Ammon's horn (tissue), 1 donor: ENCODE measurements at regions not wholly inside any gene's neighbourhood (a gene's known extent, or its start where the extent isn't known, plus 50 kb on each side); places are given as distances from the start of the nearest gene placed in this dataset.

Source experiments
- DNase-seq: peaks from one replicate; pipeline ENCODE4 v3.0.0-alpha.2; 2016; ENCODE audit warnings: low spot score

GRCh38 chr12:113684908-113685782 is 213.5 kb upstream of the LHX5 start:
- peak; percentile 48 for DNase-seq

GRCh38 chr12:113684053-113684907 is 212.6 kb upstream of the LHX5 start:
- no peak for DNase-seq

DNA sequence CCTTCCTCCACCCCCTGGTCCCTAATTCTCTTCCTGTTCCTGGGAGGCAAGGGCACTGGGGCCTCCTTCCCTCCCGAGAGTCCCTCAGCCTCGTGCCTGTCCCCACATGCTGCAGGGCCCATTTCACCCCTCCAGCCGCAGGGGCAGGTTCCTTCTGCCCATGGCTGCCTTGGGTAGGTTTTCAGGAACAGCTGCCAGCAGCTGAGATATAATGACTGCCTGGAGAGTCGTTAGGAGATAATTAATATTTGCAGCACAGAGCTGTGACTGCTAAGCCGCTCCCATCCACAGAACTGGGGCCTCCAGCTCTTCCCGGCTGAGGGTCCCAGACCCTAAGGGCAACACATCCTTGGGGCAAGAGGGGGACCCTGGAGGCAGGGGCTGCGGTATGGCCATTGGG is 211.9 kb upstream of the LHX5 start:
- DNase-seq, result no peak

GRCh38 chr12:113680868-113681267 is 209.2 kb upstream of the LHX5 start:
- no peak for DNase-seq

GRCh38 chr12:113678223-113679119 is 206.8 kb upstream of the LHX5 start:
- DNase-seq, result no peak

- DNase-seq, result no peak
Observed at GRCh38 chr12:113676547-113676946, 204.9 kb upstream of the LHX5 start.

- no peak for DNase-seq
Observed at GRCh38 chr12:113676117-113676516, 204.4 kb upstream of the LHX5 start.

- DNase-seq, result no peak
Observed at GRCh38 chr12:113674996-113675395, 203.3 kb upstream of the LHX5 start.

DNA sequence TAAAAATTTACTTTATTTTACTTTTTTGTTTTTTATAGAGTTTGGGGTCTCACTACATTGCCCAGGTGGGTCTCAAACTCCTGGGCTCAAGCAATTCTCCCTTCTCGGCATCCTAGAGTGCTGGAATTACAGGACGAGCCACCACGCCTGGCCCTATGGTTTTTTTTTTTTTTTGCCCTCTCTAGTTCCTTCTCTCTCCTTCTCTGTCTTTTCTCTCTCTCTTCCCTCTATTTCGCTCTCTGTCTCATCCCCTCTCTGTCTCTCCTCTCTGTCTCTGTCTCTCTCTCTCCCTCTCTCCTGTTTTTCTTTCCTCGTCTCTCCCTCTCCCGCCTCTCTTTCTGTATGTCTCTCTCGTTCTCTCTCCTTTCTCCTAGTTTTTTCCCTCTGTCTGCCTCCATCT is 202.6 kb upstream of the LHX5 start:
- no peak for DNase-seq

DNA sequence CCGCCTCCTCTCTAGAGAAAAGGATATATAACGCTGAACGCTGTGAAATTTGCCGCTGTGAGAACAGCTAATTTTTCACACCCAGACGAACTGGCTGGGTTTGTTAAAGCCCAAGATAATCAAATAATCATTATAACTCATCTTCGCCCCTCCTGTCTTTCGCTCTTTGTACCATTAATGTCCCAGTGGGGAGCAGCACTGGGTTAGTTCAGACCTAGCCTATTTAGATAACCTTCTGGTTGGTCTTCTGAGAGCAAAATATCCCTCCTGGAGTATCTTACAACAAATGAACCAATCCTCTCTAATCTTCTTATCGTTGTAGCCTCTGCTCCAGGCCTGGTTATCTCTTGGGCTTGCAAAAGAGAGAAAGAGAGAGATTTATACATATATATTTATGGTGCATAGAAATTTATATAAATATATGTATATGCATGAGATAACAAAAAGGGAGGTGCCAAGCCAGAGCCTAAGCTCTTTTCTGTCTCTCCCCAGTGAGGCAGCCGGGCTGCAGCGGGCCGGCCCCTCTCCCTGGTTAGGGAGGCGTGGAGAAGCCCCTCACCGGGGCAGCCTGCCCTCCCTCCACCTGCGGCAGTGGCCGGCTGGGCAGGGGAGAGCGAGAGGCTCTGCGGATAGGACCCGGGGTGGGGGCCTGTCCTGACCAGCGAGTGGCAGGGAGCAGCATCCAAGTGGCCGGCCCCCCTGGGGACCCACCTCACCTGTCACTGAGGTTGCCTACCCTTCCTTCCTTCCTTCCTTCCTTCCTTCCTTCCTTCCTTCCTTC is 202.0 kb upstream of the LHX5 start:
- DNase-seq, result no peak

DNA sequence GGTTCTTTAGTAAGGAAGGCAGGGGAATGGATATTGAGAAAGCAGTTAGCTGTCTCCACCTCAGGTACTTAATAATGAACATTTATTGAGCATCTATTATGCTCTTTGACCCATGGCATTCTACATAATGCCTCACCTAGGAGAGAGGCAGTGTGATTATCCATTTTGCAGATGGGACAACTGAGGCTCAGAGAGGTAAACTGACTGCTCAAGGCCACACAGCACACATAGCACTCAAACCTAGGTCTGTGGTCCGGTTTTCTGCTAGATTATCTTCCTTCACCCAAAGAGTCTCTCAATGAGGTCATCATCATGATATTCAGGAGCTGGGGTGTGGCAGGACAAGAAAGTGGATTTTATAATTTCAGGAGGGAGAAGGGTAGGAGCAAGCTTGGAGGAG is 199.1 kb upstream of the LHX5 start:
- DNase-seq, result no peak

GRCh38 chr12:113667676-113668356 is 196.1 kb upstream of the LHX5 start:
- DNase-seq, result no peak

- DNase-seq, result no peak
Observed at GRCh38 chr12:113667095-113667494, 195.4 kb upstream of the LHX5 start.

DNA sequence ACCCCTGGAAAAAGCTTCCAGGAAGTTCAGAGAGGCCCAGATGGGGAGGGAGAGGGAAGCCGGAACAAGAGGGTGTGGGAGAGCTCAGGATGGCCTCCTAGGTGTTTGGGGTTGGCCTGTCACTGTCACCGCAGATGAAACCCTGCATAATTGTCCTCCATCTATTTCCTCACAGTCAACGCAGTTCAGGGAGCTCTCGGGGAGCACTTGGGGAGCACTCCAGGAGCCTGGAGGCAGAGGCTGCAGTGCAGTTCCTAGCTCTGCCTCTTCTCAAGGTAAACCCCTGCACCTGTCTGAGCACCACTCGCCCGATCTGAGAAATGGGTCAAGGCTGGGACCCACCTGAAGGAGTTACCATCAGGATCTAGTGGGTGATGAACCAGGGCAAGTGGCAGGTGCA is 194.6 kb upstream of the LHX5 start:
- DNase-seq, result no peak

- no peak for DNase-seq
Observed at GRCh38 chr12:113665457-113665856, 193.8 kb upstream of the LHX5 start.

DNA sequence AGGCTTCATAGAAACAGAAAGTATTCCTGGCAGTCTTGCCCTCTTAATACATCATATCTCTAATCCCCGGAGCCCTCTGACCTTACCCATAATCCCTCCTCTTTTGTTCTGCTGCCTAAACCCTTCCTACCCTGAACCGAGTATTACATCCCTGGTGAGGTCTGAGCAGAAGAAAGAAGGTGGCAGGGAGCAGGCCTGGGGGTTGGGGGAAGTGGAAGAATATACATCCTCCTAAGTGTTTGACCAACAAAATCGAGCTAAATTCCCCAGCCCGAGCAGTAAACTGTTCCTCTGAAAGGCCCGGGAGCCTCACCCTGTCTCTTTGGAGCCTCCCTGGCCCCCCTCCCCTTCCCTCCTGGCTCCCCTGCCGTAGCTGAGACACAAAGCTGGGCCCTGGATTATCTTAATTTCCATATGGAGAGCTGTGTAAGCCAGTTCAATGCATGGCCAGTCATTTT is 192.6 kb upstream of the LHX5 start:
- no peak for DNase-seq

GRCh38 chr12:113663396-113663795 is 191.7 kb upstream of the LHX5 start:
- no peak for DNase-seq

GRCh38 chr12:113660936-113661335 is 189.3 kb upstream of the LHX5 start:
- DNase-seq, result no peak

- no peak for DNase-seq
Observed at GRCh38 chr12:113659416-113659815, 187.7 kb upstream of the LHX5 start.

DNA sequence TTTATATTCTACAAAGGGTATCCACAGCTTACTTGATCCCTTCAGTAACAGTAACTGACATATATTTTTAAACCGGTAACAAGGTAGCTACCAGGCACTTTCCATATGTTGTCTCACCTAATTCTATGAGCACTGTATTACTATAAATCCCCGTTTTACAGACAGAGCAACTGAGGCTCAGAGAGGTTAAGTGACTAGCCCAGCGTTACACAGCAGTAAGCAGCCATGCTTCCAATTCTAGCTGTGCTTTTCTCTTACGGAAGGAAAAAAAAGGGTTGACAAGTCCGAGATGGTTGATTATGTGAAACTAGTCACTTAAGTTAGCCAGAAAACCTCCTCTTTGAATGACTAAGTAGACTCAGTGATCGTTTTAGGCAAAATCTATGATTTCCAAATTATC is 187.3 kb upstream of the LHX5 start:
- DNase-seq, result no peak
